BE2C (cell line): ENCODE measurements at regions not wholly inside any gene's neighbourhood (a gene's known extent, or its start where the extent isn't known, plus 50 kb on each side); places are given as distances from the start of the nearest gene placed in this dataset.

ENCODE experiments used
- DNase-seq: peaks from one replicate; pipeline ENCODE4 v3.0.0-alpha.2; 2020
- H3K27me3 ChIP-seq: fragments of 250-450 bp; sonication (Bioruptor Pico); 2 replicates; pipeline ENCODE4 v1.5.1; 2020; ENCODE audit warnings: mild to moderate bottlenecking
- H3K36me3 ChIP-seq: fragments of 250-450 bp; sonication (Bioruptor Pico); 2 replicates; pipeline ENCODE4 v1.5.1; 2020; ENCODE audit warnings: mild to moderate bottlenecking
- H3K4me1 ChIP-seq: fragments of 250-450 bp; sonication (Bioruptor Pico); 2 replicates; pipeline ENCODE4 v1.5.1; 2020
- H3K4me3 ChIP-seq: 2 replicates; pipeline ENCODE4 v1.5.1; 2011; ENCODE audit warnings: low read depth, low read length
- H3K9me3 ChIP-seq: fragments of 250-450 bp; sonication (Bioruptor Pico); 2 replicates; pipeline ENCODE4 v1.5.1; 2020
- TF ChIP-seq, protein P1 (sequence below): IDR thresholded peaks from 2 replicates; pipeline ENCODE4 v1.5.1; 2012; ENCODE audit warnings: mild to moderate bottlenecking, low read depth, low read length

DNA sequence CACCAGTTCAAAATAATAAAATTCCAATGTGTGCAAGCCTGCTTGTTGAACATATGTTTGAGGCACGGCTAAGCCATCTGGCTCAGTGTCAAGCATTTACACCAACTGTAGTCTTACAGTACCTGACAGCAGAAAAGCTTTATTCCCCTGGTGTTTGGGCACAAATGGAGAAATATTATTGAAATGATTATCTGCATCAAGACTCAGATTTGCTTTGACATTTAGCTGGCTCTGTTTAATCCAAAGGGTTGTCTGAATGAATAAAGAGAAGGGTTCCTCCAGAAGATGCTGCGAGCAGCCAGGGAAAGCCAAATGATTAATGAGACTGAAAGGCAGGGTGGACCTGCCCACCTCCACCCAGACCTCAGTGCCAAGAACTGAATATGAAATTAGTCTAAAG is 393.2 kb upstream of the GALNT5 start:
- no peaks in the 10 kb centered on the region for H3K4me1 ChIP-seq
- TF ChIP-seq, protein P1, sequence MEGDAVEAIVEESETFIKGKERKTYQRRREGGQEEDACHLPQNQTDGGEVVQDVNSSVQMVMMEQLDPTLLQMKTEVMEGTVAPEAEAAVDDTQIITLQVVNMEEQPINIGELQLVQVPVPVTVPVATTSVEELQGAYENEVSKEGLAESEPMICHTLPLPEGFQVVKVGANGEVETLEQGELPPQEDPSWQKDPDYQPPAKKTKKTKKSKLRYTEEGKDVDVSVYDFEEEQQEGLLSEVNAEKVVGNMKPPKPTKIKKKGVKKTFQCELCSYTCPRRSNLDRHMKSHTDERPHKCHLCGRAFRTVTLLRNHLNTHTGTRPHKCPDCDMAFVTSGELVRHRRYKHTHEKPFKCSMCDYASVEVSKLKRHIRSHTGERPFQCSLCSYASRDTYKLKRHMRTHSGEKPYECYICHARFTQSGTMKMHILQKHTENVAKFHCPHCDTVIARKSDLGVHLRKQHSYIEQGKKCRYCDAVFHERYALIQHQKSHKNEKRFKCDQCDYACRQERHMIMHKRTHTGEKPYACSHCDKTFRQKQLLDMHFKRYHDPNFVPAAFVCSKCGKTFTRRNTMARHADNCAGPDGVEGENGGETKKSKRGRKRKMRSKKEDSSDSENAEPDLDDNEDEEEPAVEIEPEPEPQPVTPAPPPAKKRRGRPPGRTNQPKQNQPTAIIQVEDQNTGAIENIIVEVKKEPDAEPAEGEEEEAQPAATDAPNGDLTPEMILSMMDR = no peak
- H3K36me3 ChIP-seq = no peaks in the 10 kb centered on the region
- no peak for DNase-seq
- H3K9me3 ChIP-seq = no peaks in the 10 kb centered on the region
- H3K27me3 ChIP-seq = no peaks in the 10 kb centered on the region
- H3K4me3 ChIP-seq = no peak overlapping the region

DNA sequence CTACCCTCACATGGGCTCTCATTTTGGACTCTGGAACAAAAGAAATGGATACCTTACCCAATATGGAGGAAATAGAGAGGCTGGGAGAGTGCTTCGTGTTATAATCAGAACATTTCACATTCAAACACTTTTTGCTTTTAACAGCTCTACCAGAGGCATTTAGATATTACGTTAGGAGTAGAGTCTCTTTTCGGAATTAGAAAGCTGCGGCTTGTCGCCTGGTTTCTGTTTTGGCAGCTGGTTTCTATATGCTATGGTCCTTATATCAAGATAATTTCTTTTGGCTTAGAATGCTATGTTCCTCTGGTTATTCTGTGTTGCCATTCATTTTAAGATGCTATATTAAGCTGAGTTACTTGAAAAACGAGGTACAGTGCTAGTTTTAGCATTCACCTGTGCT is 392.8 kb upstream of the GALNT5 start:
- TF ChIP-seq, protein P1 = no peak
- Histone ChIP-seq H3K4me1 (no peaks in the 10 kb centered on the region), H3K36me3 (no peaks in the 10 kb centered on the region), H3K4me3 (no peak overlapping the region), H3K9me3 (no peaks in the 10 kb centered on the region), H3K27me3 (no peaks in the 10 kb centered on the region)
- DNase-seq = no peak

DNA sequence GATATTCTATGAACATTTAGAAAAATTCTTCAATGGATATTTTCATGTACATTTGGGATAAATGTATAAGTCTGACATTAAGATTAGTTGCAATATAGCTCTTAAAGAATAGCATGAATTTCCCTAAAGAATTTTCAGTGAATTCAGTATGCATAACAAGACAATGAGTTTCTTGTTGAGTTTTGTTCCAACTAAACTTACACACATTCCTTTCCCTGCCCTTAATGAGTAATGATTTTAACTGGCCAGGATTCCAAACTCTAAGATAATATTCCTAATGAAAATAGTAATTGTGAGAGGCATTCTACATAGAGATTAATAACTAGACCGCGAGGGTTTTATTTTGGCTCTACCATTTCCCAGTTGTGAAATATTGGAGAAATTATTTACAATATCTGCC is 390.3 kb upstream of the GALNT5 start:
- Histone ChIP-seq H3K27me3 (no peaks in the 10 kb centered on the region), H3K4me1 (no peaks in the 10 kb centered on the region), H3K36me3 (no peaks in the 10 kb centered on the region), H3K9me3 (no peaks in the 10 kb centered on the region), H3K4me3 (no peak overlapping the region)
- TF ChIP-seq, protein P1 = no peak
- DNase-seq = no peak

DNA sequence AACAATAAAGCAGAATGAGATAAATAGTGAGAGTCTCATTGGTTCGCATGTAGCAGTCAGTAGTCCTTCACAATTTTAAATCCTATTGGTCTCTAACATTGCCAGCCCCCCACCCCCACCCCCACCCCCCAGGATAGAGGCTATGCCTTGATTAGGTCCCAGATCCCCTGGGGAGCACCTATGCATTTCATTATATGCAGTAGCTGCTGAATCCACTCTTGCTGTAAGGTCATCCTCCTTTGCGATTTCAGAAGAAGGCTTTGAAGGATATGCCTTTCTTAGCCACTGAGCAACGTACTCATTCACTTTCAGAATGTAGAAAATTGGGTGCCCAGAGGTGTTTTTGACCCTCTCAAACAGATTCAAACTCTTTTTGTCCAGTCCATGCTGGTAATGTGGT is 382.8 kb upstream of the GALNT5 start:
- Histone ChIP-seq H3K4me1 (no peaks in the 10 kb centered on the region), H3K36me3 (no peaks in the 10 kb centered on the region), H3K4me3 (no peak overlapping the region), H3K27me3 (no peaks in the 10 kb centered on the region), H3K9me3 (no peaks in the 10 kb centered on the region)
- no peak for DNase-seq
- TF ChIP-seq, protein P1 = no peak

DNA sequence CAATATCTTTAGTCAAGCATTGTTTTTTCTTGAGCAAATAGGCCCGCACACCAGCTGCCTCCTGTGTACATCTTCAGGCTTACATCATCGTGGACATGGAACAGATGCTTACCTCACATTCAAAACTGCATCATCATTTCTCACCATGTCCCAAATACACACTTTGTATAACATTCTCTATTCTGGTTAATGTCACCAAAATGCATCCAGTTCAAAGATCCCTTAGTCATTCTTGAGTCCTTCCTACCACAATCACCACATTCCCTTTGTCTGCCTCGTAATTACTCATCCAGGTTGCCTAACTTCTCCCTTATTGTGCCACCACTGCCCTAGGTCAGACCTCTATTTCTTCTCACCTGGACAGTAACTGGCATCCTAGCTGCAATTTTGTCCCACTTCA is 373.7 kb upstream of the GALNT5 start:
- Histone ChIP-seq H3K9me3 (no peaks in the 10 kb centered on the region), H3K36me3 (no peaks in the 10 kb centered on the region), H3K4me1 (no peaks in the 10 kb centered on the region), H3K4me3 (no peak overlapping the region), H3K27me3 (no peaks in the 10 kb centered on the region)
- no peak for DNase-seq
- TF ChIP-seq, protein P1 = no peak

DNA sequence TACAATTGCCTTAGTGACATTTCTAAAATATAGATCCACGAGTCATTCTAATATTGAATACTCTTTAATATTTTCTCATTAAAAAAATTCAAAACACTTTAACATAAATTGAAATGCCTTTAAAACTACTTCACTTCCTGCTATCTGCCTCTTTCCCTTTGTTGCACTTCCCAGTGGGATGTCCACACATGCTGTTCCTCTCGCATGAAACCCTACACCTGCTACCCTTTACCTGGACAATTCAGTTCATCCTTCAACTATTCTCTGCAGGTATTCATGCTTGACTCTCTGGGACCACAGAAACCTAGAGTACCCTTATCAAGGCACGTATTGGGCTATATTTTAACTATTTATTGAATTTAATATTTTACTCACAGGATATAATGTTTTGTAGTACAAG is 373.3 kb upstream of the GALNT5 start:
- Histone ChIP-seq H3K4me1 (no peaks in the 10 kb centered on the region), H3K4me3 (no peak overlapping the region), H3K9me3 (no peaks in the 10 kb centered on the region), H3K36me3 (no peaks in the 10 kb centered on the region), H3K27me3 (no peaks in the 10 kb centered on the region)
- no peak for DNase-seq
- TF ChIP-seq, protein P1 = no peak
